Omental fat pad (tissue), 3 donors: ENCODE measurements at regions not wholly inside any gene's neighbourhood (a gene's known extent, or its start where the extent isn't known, plus 50 kb on each side); places are given as distances from the start of the nearest gene placed in this dataset. TPM values are rescaled to one million over a fixed set of nuclear protein-coding genes. Genes with fewer than 3 reads are reported as not detected.
A peak's percentile ranks its signal among the peaks of the same experiment; 100 is the strongest.

Source experiments
- ATAC-seq: fragments of 150-250 bp; one replicate; pipeline ENCODE4 v1.9.1; 2016; ENCODE audit warnings: mild to moderate bottlenecking, moderate library complexity; ENCODE audit not compliant: low FRiP score
- DNase-seq: peaks from one replicate; pipeline ENCODE4 v3.0.0-alpha.2; 2019; ENCODE audit warnings: low spot score
- CTCF ChIP-seq, 3 donors: fragments of 450-650 bp; IDR thresholded peaks; one replicate each; pipeline ENCODE4 v1.5.1; 2016 to 2017; ENCODE audit warnings: antibody characterized with exemption in 3 of 3, mild to moderate bottlenecking in 3 of 3, moderate library complexity in 2 of 3
- small RNA-seq: library from RNA; depleted of rRNA; stranded (forward); fragments of <200 nt; gene quantifications from one replicate; pipeline ENCODE3, GENCODE V24; 2016

GRCh38 chr21:17458279-17458678 is 54.6 kb upstream of the CXADR start:
- no peak for DNase-seq
- no peak for ATAC-seq
- TF ChIP-seq CTCF (IDR thresholded peaks at IDR 0.05): no peak

DNA sequence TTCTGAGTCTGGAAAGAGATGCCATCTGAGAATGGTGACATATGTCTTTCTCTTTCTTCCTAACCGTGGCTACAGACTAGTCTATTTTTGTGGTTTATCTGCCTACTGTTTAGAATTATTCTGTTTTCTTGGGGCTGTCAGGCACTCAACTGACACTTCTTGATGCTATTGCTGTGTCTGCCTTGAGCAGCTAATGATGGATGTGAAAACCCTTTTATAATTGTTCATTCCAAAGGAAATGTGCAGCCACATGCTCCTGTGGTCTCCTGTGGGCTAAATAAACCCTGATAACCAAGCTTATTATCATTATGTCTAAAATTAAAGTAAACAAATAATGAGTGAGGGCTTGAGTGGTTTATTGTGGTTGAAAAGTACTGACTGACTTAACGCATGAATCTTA is 52.7 kb upstream of the CXADR start:
- ATAC-seq: no peak
- no peak for DNase-seq
- no peak for TF ChIP-seq CTCF (IDR thresholded peaks at IDR 0.05)

DNA sequence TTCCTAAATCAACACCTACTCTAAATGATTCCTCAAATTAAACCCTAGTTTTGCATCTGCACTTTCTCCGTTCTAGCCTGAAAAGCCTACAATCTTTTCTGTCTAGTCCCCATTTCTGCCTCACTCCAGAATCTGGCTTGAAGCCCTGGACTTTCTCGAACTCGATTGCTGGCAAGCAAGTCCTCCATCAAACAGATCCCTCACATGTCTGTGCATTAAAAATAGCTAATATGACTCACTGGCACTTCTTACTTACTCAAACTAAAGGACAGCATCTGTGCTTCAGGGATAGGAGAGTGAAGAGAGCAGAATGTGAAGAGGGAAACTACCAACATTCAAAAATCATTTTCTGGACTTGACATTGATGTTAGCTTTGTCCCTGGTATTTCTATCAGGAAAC is 51.8 kb upstream of the CXADR start:
- no peak for DNase-seq

DNA sequence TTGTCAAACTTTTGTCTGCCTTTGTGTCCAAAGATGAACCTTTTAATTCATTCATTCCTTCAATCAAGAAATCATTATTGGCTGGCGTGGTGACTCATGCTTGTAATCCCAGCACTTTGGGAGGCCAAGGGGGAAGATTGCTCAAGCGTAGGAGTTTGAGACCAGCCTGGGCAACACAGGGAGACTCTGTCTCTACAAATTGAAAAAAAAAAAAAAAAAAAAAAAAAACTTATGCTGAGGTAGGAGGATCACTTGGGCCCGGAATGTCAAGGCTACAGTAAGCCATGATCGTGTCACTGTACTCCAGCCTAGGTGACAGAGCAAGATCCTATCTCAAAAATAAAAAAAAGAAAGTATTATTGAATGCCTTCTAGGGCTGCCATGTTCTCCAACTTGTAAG is 51.3 kb upstream of the CXADR start:
- ATAC-seq: no peak
- no peak for DNase-seq
- no peak for TF ChIP-seq CTCF (IDR thresholded peaks at IDR 0.05)

More for the DNA sequence above, 51.8 kb upstream of the CXADR start:
- peak; percentile 66 for ATAC-seq
- no peak for TF ChIP-seq CTCF (IDR thresholded peaks at IDR 0.05)

- DNase-seq: no peak
- no peak for ATAC-seq
- TF ChIP-seq CTCF (IDR thresholded peaks at IDR 0.05): no peak
Observed at GRCh38 chr21:17462276-17462981, 50.4 kb upstream of the CXADR start.

Small RNAs in the stretch of these regions (small RNA-seq; reads per million reads assigned to genes)
- 127 reads per million, percentile 97 among the genes with 10 or more reads in this experiment for gene MIR125B2
- gene MIR99A: 289 reads per million, percentile 98 among the genes with 10 or more reads in this experiment
- gene MIRLET7C: 2,080 reads per million, percentile 99 among the genes with 10 or more reads in this experiment
- gene RNU1-98P: not detected
- not detected for gene RNU6-113P
- gene RNU6-426P: not detected
- not detected for gene SNORD74B
